WTC11 (cell line): ENCODE measurements at regions not wholly inside any gene's neighbourhood (a gene's known extent, or its start where the extent isn't known, plus 50 kb on each side); places are given as distances from the start of the nearest gene placed in this dataset.
A peak's percentile ranks its signal among the peaks of the same experiment; 100 is the strongest.
"Not testable (repeated sequence)": the region's sequence is repeated elsewhere in the genome, so short reads cannot be mapped to it uniquely, and the experiment has no call there.

ENCODE experiments used
- ATAC-seq: fragments of 200-7000 bp; cut with Tn5 transposase; 2 replicates; pipeline ENCODE4 v1.10.0; 2021; ENCODE audit warnings: mild to moderate bottlenecking, moderate library complexity
- CTCF ChIA-PET: fragments of 300-600 bp; sonication (Branson Sonifier 250); formaldehyde crosslinking; loops from one replicate; lab custom pipeline; 2021; ENCODE audit warnings: antibody characterized with exemption; lab: Charles Lee
- POLR2A ChIA-PET: fragments of 350-600 bp; sonication (Branson Sonifier 250); formaldehyde crosslinking; loops from one replicate; lab custom pipeline; 2021; ENCODE audit warnings: antibody characterized with exemption; lab: Charles Lee
- DNase-seq: peaks from one replicate; pipeline ENCODE4 v3.0.0; 2021; ENCODE audit warnings: low spot score
- H3K27ac Mint-ChIP-seq: 2 replicates; pipeline ENCODE4 v1.8.0; 2021; ENCODE audit warnings: mixed read lengths
- H3K27me3 Mint-ChIP-seq: 2 replicates; pipeline ENCODE4 v1.8.0; 2021; ENCODE audit warnings: low read depth, mild to moderate bottlenecking, moderate library complexity, mixed read lengths
- H3K36me3 Mint-ChIP-seq: 2 replicates; pipeline ENCODE4 v1.8.0; 2021; ENCODE audit warnings: mixed read lengths
- H3K4me1 Mint-ChIP-seq: 2 replicates; pipeline ENCODE4 v1.8.0; 2022; ENCODE audit warnings: mixed read lengths
- H3K4me3 Mint-ChIP-seq: 2 replicates; pipeline ENCODE4 v1.8.0; 2021; ENCODE audit warnings: mild to moderate bottlenecking, moderate library complexity, mixed read lengths
- H3K9me3 Mint-ChIP-seq: 2 replicates; pipeline ENCODE4 v1.8.0; 2021; ENCODE audit warnings: mixed read lengths
- CBFB ChIP-seq: sonication (generic); formaldehyde crosslinking; IDR thresholded peaks from 2 replicates; pipeline ENCODE4 v1.8.1; 2022; ENCODE audit warnings: mild to moderate bottlenecking, low read depth, missing genetic modification reagents
- CREB1 ChIP-seq: sonication (generic); formaldehyde crosslinking; IDR thresholded peaks from 2 replicates; pipeline ENCODE4 v1.8.0; 2023; ENCODE audit warnings: mild to moderate bottlenecking, missing genetic modification reagents
- ELF4 ChIP-seq: sonication (generic); formaldehyde crosslinking; IDR thresholded peaks from 2 replicates; pipeline ENCODE4 v1.8.1; 2022; ENCODE audit warnings: low read depth, mild to moderate bottlenecking, moderate library complexity, missing genetic modification reagents
- KAT7 ChIP-seq: sonication (generic); formaldehyde crosslinking; IDR thresholded peaks from 2 replicates; pipeline ENCODE4 v1.8.1; 2023; ENCODE audit warnings: missing genetic modification reagents, mild to moderate bottlenecking, borderline replicate concordance
- NFE2L1 ChIP-seq: sonication (generic); formaldehyde crosslinking; IDR thresholded peaks from 2 replicates; pipeline ENCODE4 v1.8.1; 2023; ENCODE audit warnings: missing genetic modification reagents
- SMAD4 ChIP-seq: sonication (generic); formaldehyde crosslinking; IDR thresholded peaks from 2 replicates; pipeline ENCODE4 v1.8.0; 2022; ENCODE audit warnings: mild to moderate bottlenecking, missing genetic modification reagents
- SP1 ChIP-seq: sonication (generic); formaldehyde crosslinking; conservative IDR thresholded peaks from 2 replicates; pipeline ENCODE4 v1.8.1; 2022; ENCODE audit warnings: missing genetic modification reagents
- TP53 ChIP-seq: sonication (generic); formaldehyde crosslinking; IDR thresholded peaks from 2 replicates; pipeline ENCODE4 v1.8.1; 2023; ENCODE audit warnings: mild to moderate bottlenecking, missing genetic modification reagents
- ZBTB21 ChIP-seq: sonication (generic); formaldehyde crosslinking; IDR thresholded peaks from 2 replicates; pipeline ENCODE4 v1.8.1; 2023; ENCODE audit warnings: mild to moderate bottlenecking, missing genetic modification reagents, borderline replicate concordance
- ZNF263 ChIP-seq: sonication (generic); formaldehyde crosslinking; IDR thresholded peaks from 2 replicates; pipeline ENCODE4 v1.8.1; 2022; ENCODE audit warnings: low read depth, mild to moderate bottlenecking, moderate library complexity, missing genetic modification reagents
- TF ChIP-seq, protein P1 (sequence below): fragments of 250-450 bp; sonication (Bioruptor Pico); IDR thresholded peaks from 2 replicates; pipeline ENCODE4 v1.8.0; 2021; ENCODE audit warnings: mild to moderate bottlenecking

DNA sequence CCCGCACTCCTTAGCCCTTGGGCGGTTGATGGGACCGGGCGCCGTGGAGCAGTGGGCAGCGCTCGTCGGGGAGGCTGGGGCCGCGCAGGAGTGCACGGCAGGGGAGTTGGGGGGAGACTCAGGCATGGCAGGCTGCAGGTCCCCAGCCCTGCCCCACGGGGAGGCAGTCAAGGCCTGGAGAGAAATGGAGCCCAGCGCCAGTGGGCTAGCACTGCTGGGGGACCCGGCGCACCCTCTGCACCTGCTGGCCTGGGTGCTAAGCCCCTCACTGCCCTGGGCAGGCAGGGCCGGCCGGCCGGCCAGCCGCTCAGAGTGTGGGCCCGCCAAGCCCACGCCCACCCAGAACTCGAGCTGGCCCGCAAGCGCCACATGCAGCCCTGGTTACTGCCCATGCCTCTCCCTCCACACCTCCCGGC, 147.2 kb upstream of the PITRM1 start:
- no peak for ATAC-seq

DNA sequence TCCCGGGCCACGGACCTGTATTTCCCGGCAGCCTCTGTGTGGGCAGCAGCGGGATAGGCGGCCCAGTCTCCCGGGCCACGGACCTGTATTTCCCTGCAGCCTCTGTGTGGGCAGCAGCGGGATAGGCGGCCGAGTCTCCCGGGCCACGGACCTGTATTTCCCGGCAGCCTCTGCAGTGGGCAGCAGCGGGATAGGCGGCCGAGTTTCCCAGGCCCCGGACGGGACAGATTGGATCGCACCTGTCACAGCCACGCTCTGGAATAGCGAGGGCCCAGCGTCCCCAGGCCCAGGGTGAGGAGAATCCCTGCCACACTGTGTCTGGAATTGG, 145.9 kb upstream of the PITRM1 start:
- H3K36me3 Mint-ChIP-seq = peaks cover 16% of the 10 kb centered on the region
- H3K4me1 Mint-ChIP-seq, CTCF ChIA-PET, ATAC-seq, POLR2A ChIA-PET, DNase-seq, H3K4me3 Mint-ChIP-seq, H3K27ac Mint-ChIP-seq: not testable (repeated sequence)
- peaks cover 24% of the 10 kb centered on the region for H3K9me3 Mint-ChIP-seq
- H3K27me3 Mint-ChIP-seq = peaks cover 12% of the 10 kb centered on the region

More for the DNA sequence above, 147.2 kb upstream of the PITRM1 start:
- Mint-ChIP-seq H3K27ac (no peak overlapping the region), H3K9me3 (peaks cover 24% of the 10 kb centered on the region), H3K36me3 (peaks cover 16% of the 10 kb centered on the region), H3K4me3 (no peak overlapping the region), H3K4me1 (no peaks in the 10 kb centered on the region), H3K27me3 (no peaks in the 10 kb centered on the region; the same call in 1 of the 2 replicates)
- TF ChIP-seq KAT7 (CRISPR knock-in tag) (no peak), CBFB (CRISPR knock-in tag) (no peak), SMAD4 (CRISPR knock-in tag) (no peak), ZNF263 (CRISPR knock-in tag) (no peak)
- TF ChIP-seq, protein P1, sequence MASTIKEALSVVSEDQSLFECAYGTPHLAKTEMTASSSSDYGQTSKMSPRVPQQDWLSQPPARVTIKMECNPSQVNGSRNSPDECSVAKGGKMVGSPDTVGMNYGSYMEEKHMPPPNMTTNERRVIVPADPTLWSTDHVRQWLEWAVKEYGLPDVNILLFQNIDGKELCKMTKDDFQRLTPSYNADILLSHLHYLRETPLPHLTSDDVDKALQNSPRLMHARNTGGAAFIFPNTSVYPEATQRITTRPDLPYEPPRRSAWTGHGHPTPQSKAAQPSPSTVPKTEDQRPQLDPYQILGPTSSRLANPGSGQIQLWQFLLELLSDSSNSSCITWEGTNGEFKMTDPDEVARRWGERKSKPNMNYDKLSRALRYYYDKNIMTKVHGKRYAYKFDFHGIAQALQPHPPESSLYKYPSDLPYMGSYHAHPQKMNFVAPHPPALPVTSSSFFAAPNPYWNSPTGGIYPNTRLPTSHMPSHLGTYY (CRISPR knock-in tag) = no peak
- no peak for DNase-seq
- ChIA-PET CTCF (no interaction called here), POLR2A (no interaction called here)

GRCh38 chr10:3317553-3318479, 145.2 kb upstream of the PITRM1 start:
- ATAC-seq, DNase-seq, POLR2A ChIA-PET, H3K4me1 Mint-ChIP-seq, H3K27ac Mint-ChIP-seq, CTCF ChIA-PET, H3K4me3 Mint-ChIP-seq: not testable (repeated sequence)
- Mint-ChIP-seq H3K9me3 (peaks cover 24% of the 10 kb centered on the region), H3K27me3 (peaks cover 12% of the 10 kb centered on the region), H3K36me3 (peaks cover 16% of the 10 kb centered on the region)

DNA sequence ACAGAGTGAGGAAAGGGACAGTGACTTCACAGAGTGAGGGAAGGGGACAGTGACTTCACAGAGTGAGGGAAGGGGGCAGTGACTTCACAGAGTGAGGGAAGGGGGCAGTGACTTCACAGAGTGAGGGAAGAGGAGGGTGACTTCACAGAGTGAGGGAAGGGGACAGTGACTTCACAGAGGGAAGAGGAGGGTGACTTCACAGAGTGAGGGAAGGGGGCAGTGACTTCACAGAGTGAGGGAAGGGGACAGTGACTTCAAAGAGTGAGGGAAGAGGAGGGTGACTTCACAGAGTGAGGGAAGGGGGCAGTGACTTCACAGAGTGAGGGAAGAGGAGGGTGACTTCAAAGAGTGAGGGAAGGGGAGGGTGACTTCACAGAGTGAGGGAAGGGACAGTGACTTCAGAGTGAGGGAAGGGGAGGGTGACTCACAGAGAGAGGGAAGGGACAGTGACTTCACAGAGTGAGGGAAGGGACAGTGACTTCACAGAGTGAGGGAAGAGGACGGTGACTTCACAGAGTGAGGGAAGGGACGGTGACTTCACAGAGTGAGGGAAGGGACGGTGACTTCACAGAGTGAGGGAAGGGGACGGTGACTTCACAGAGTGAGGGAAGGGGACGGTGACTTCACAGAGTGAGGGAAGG, 142.0 kb upstream of the PITRM1 start:
- POLR2A ChIA-PET, ATAC-seq, H3K9me3 Mint-ChIP-seq, H3K4me3 Mint-ChIP-seq, CTCF ChIA-PET, H3K27ac Mint-ChIP-seq, DNase-seq, H3K36me3 Mint-ChIP-seq: not testable (repeated sequence)
- Mint-ChIP-seq H3K27me3 (peaks cover 12% of the 10 kb centered on the region), H3K4me1 (peaks cover 28% of the 10 kb centered on the region)

GRCh38 chr10:3313784-3314444, 141.3 kb upstream of the PITRM1 start:
- H3K4me3 Mint-ChIP-seq, H3K27ac Mint-ChIP-seq, POLR2A ChIA-PET, CTCF ChIA-PET, H3K36me3 Mint-ChIP-seq, H3K9me3 Mint-ChIP-seq: not testable (repeated sequence)
- Mint-ChIP-seq H3K4me1 (peaks cover 28% of the 10 kb centered on the region), H3K27me3 (peaks cover 12% of the 10 kb centered on the region)
- TF ChIP-seq NFE2L1 (CRISPR knock-in tag) = peak; percentile 72; the same call in 1 of the 2 replicates
- peak; percentile 80; the same call in 1 of the 2 replicates for TF ChIP-seq ZBTB21 (CRISPR knock-in tag)
- DNase-seq (peak; percentile 24), ATAC-seq (peak; percentile 67)

- no peak for TF ChIP-seq SP1 (CRISPR knock-in tag)
- no peak for TF ChIP-seq ELF4
- TF ChIP-seq TP53 = no peak
- TF ChIP-seq CREB1 = no peak
- CTCF ChIA-PET = no interaction called here
- Mint-ChIP-seq H3K4me1 (peaks cover 28% of the 10 kb centered on the region), H3K9me3 (peaks cover 7% of the 10 kb centered on the region; the same call in 1 of the 2 replicates), H3K27me3 (peaks cover 12% of the 10 kb centered on the region), H3K36me3 (no peaks in the 10 kb centered on the region), H3K27ac (no peak overlapping the region), H3K4me3 (peak overlapping the region; percentile 24)
- POLR2A ChIA-PET = no interaction called here
- ATAC-seq (peak; percentile 83), DNase-seq (peak; percentile 26)
These were observed 139.9 kb upstream of the PITRM1 start for GRCh38 chr10:3312403-3312940.
